ACC112 (cell line): ENCODE measurements at regions not wholly inside any gene's neighbourhood (a gene's known extent, or its start where the extent isn't known, plus 50 kb on each side); places are given as distances from the start of the nearest gene placed in this dataset.

Source experiments
- H2AFZ ChIP-seq: fragments of 200-600 bp; sonication (generic); one replicate; pipeline ENCODE4 v1.6.0; 2017; ENCODE audit warnings: antibody characterized with exemption, low read length; ENCODE audit not compliant: unreplicated experiment
- H3K27ac ChIP-seq: fragments of 200-600 bp; sonication (generic); 2 replicates; pipeline ENCODE4 v1.5.1; 2014; ENCODE audit warnings: low read depth, mild to moderate bottlenecking, antibody characterized with exemption, low read length, moderate library complexity
- H3K27me3 ChIP-seq: fragments of 200-600 bp; sonication (generic); 2 replicates; pipeline ENCODE4 v1.6.1; 2014; ENCODE audit warnings: mild to moderate bottlenecking, antibody characterized with exemption, low read length, moderate library complexity, mixed read lengths; ENCODE audit not compliant: insufficient read depth
- H3K36me3 ChIP-seq: fragments of 200-600 bp; sonication (generic); 2 replicates; pipeline ENCODE4 v1.6.1; 2016; ENCODE audit warnings: mild to moderate bottlenecking, antibody characterized with exemption, low read length, moderate library complexity, mixed read lengths; ENCODE audit not compliant: insufficient read depth
- H3K4me1 ChIP-seq: fragments of 200-600 bp; sonication (generic); one replicate; pipeline ENCODE4 v1.6.1; 2016; ENCODE audit warnings: low read length, mixed read lengths; ENCODE audit not compliant: insufficient read depth, unreplicated experiment, control insufficient read depth
- H3K4me3 ChIP-seq: fragments of 200-600 bp; sonication (generic); 2 replicates; pipeline ENCODE4 v1.5.1; 2014; ENCODE audit warnings: mild to moderate bottlenecking, low read depth, low read length
- H3K79me2 ChIP-seq: fragments of 200-600 bp; sonication (generic); one replicate; pipeline ENCODE4 v1.6.0; 2016; ENCODE audit warnings: low read length; ENCODE audit not compliant: control insufficient read depth, unreplicated experiment, insufficient read depth

- Histone ChIP-seq H3K4me1 (peaks cover 32% of the 10 kb centered on the region), H3K36me3 (peaks cover 6% of the 10 kb centered on the region; the same call in 1 of the 2 replicates), H3K27ac (no peak overlapping the region; the same call in 1 of the 2 replicates), H2AFZ (no peak overlapping the region), H3K79me2 (peaks cover 4% of the 10 kb centered on the region), H3K27me3 (no peaks in the 10 kb centered on the region), H3K4me3 (no peak overlapping the region)
These were observed 367.0 kb downstream of the FOXL1 start for GRCh38 chr16:86945166-86945900.

GRCh38 chr16:86946396-86946795, 368.0 kb downstream of the FOXL1 start:
- Histone ChIP-seq H3K4me3 (no peak overlapping the region), H3K36me3 (no peaks in the 10 kb centered on the region; the same call in 1 of the 2 replicates), H3K79me2 (peaks cover 4% of the 10 kb centered on the region), H3K4me1 (peaks cover 43% of the 10 kb centered on the region), H2AFZ (no peak overlapping the region), H3K27me3 (no peaks in the 10 kb centered on the region), H3K27ac (peak overlapping the region; percentile 47)

GRCh38 chr16:86946981-86947380, 368.6 kb downstream of the FOXL1 start:
- Histone ChIP-seq H3K4me1 (peaks cover 43% of the 10 kb centered on the region), H3K79me2 (peaks cover 4% of the 10 kb centered on the region), H3K36me3 (no peaks in the 10 kb centered on the region; the same call in 1 of the 2 replicates), H3K4me3 (no peak overlapping the region; the same call in 1 of the 2 replicates), H3K27me3 (no peaks in the 10 kb centered on the region), H3K27ac (peak overlapping the region; percentile 47), H2AFZ (no peak overlapping the region)

- peaks cover 43% of the 10 kb centered on the region for H3K4me1 ChIP-seq
- H3K27ac ChIP-seq, result no peak overlapping the region
- no peak overlapping the region for H3K4me3 ChIP-seq
- H3K36me3 ChIP-seq, result no peaks in the 10 kb centered on the region; the same call in 1 of the 2 replicates
- no peak overlapping the region for H2AFZ ChIP-seq
- H3K27me3 ChIP-seq, result no peaks in the 10 kb centered on the region
- peaks cover 4% of the 10 kb centered on the region for H3K79me2 ChIP-seq
These were observed 369.1 kb downstream of the C16orf95 start for GRCh38 chr16:86948046-86948445.

- Histone ChIP-seq H3K4me1 (peaks cover 50% of the 10 kb centered on the region), H3K27me3 (no peaks in the 10 kb centered on the region), H2AFZ (no peak overlapping the region), H3K36me3 (no peaks in the 10 kb centered on the region; the same call in 1 of the 2 replicates), H3K4me3 (no peak overlapping the region), H3K79me2 (peaks cover 4% of the 10 kb centered on the region), H3K27ac (no peak overlapping the region)
These were observed 368.1 kb downstream of the C16orf95 start for GRCh38 chr16:86949116-86949515.

GRCh38 chr16:86949630-86950029, 367.6 kb downstream of the C16orf95 start:
- no peak overlapping the region for H3K27ac ChIP-seq
- H2AFZ ChIP-seq, result no peak overlapping the region
- H3K4me3 ChIP-seq, result no peak overlapping the region
- H3K79me2 ChIP-seq, result peaks cover 4% of the 10 kb centered on the region
- no peaks in the 10 kb centered on the region; the same call in 1 of the 2 replicates for H3K36me3 ChIP-seq
- no peaks in the 10 kb centered on the region for H3K27me3 ChIP-seq
- H3K4me1 ChIP-seq, result peaks cover 50% of the 10 kb centered on the region

GRCh38 chr16:86951041-86951822, 366.0 kb downstream of the C16orf95 start:
- no peaks in the 10 kb centered on the region for H3K36me3 ChIP-seq
- H3K79me2 ChIP-seq, result peaks cover 4% of the 10 kb centered on the region
- peak overlapping the region; percentile 99 for H3K27ac ChIP-seq
- H3K27me3 ChIP-seq, result no peaks in the 10 kb centered on the region
- peaks cover 45% of the 10 kb centered on the region for H3K4me1 ChIP-seq
- H2AFZ ChIP-seq, result no peak overlapping the region
- peak overlapping the region; percentile 28 for H3K4me3 ChIP-seq

GRCh38 chr16:86951831-86952598, 365.2 kb downstream of the C16orf95 start:
- H2AFZ ChIP-seq, result no peak overlapping the region
- H3K27ac ChIP-seq, result peak overlapping the region; percentile 99
- H3K4me1 ChIP-seq, result peaks cover 37% of the 10 kb centered on the region
- no peaks in the 10 kb centered on the region for H3K36me3 ChIP-seq
- no peaks in the 10 kb centered on the region for H3K27me3 ChIP-seq
- peak overlapping the region; percentile 28 for H3K4me3 ChIP-seq
- peaks cover 4% of the 10 kb centered on the region for H3K79me2 ChIP-seq

GRCh38 chr16:86952769-86953168, 364.4 kb downstream of the C16orf95 start:
- no peaks in the 10 kb centered on the region for H3K36me3 ChIP-seq
- peaks cover 4% of the 10 kb centered on the region for H3K79me2 ChIP-seq
- peaks cover 34% of the 10 kb centered on the region for H3K4me1 ChIP-seq
- no peaks in the 10 kb centered on the region for H3K27me3 ChIP-seq
- peak overlapping the region; percentile 99 for H3K27ac ChIP-seq
- peak overlapping the region; percentile 14; the same call in 1 of the 2 replicates for H3K4me3 ChIP-seq
- H2AFZ ChIP-seq, result peak overlapping the region; percentile 40

GRCh38 chr16:86953631-86954391, 363.4 kb downstream of the C16orf95 start:
- Histone ChIP-seq H3K36me3 (no peaks in the 10 kb centered on the region), H3K4me3 (no peak overlapping the region), H3K27me3 (no peaks in the 10 kb centered on the region), H3K27ac (peak overlapping the region; percentile 99), H3K79me2 (peaks cover 4% of the 10 kb centered on the region), H2AFZ (no peak overlapping the region), H3K4me1 (peaks cover 34% of the 10 kb centered on the region)
